ENCODE measurements at regions not wholly inside any gene's neighbourhood (a gene's known extent, or its start where the extent isn't known, plus 50 kb on each side); places are given as distances from the start of the nearest gene placed in this dataset.
"Not testable (repeated sequence)": the region's sequence is repeated elsewhere in the genome, so short reads cannot be mapped to it uniquely, and the experiment has no call there.

- not testable (repeated sequence) for TF ChIP-seq CTCF (IDR thresholded peaks at IDR 0.05); EZH2 (IDR thresholded peaks at IDR 0.05; ENCODE audit: borderline replicate concordance, insufficient read depth, low read depth, low read length, poor library complexity, severe bottlenecking)
Measured at GRCh38 chr1:145488193-145488933, 63.0 kb upstream of the NBPF20 start.

All from B cell (primary cell).